Lower lobe of right lung (tissue), 2 donors: ENCODE measurements at regions not wholly inside any gene's neighbourhood (a gene's known extent, or its start where the extent isn't known, plus 50 kb on each side); places are given as distances from the start of the nearest gene placed in this dataset.
"Not testable (repeated sequence)": the region's sequence is repeated elsewhere in the genome, so short reads cannot be mapped to it uniquely, and the experiment has no call there.

ENCODE experiments used
- ATAC-seq, 2 donors: fragments of 200-7000 bp; cut with Tn5 transposase; one replicate each; pipeline ENCODE4 v1.9.1; 2020 to 2022; ENCODE audit warnings: mild to moderate bottlenecking in 2 of 2, moderate library complexity in 2 of 2
- DNase-seq: peaks from one replicate; pipeline ENCODE4 v3.0.0-alpha.2; 2020
- H3K27ac ChIP-seq: fragments of 200-600 bp; one replicate; pipeline ENCODE4 v1.8.0; 2022
- H3K27me3 ChIP-seq: fragments of 200-600 bp; one replicate; pipeline ENCODE4 v1.8.0; 2022; ENCODE audit warnings: low read depth
- H3K36me3 ChIP-seq: fragments of 200-600 bp; one replicate; pipeline ENCODE4 v1.8.0; 2022; ENCODE audit warnings: mild to moderate bottlenecking
- H3K4me1 ChIP-seq: fragments of 200-600 bp; one replicate; pipeline ENCODE4 v1.8.0; 2022
- H3K4me3 ChIP-seq: fragments of 200-600 bp; one replicate; pipeline ENCODE4 v1.8.0; 2022; ENCODE audit warnings: mild to moderate bottlenecking
- H3K9me3 ChIP-seq: fragments of 200-600 bp; one replicate; pipeline ENCODE4 v1.8.0; 2022
- CTCF ChIP-seq: fragments of 200-600 bp; IDR thresholded peaks from one replicate; pipeline ENCODE4 v1.8.0; 2022; ENCODE audit warnings: antibody characterized with exemption, mild to moderate bottlenecking
- intact Hi-C: fragments of 100-400 bp; cut with DNase I; formaldehyde crosslinking; loops from one replicate; pipeline ENCODE4 v1.11.0; 2022
- donor health status: DM: no; HTN: yes; CAD: no; lungs with severe emphysema.

GRCh38 chr2:7648221-7648795, 731.1 kb downstream of the RNF144A start:
- no peak for TF ChIP-seq CTCF
- no peaks in the 10 kb centered on the region for H3K27me3 ChIP-seq
- ATAC-seq (no peak), DNase-seq (no peak)
- H3K27ac ChIP-seq: no peak overlapping the region
- H3K36me3 ChIP-seq: no peaks in the 10 kb centered on the region
- intact Hi-C loops: no loop called here
- H3K9me3 ChIP-seq: no peaks in the 10 kb centered on the region
- no peaks in the 10 kb centered on the region for H3K4me1 ChIP-seq
- H3K4me3 ChIP-seq: no peak overlapping the region

GRCh38 chr2:7649461-7650228, 732.4 kb downstream of the RNF144A start:
- intact Hi-C loops: no loop called here
- Histone ChIP-seq H3K27ac (no peak overlapping the region), H3K27me3 (no peaks in the 10 kb centered on the region), H3K4me1 (no peaks in the 10 kb centered on the region), H3K36me3 (no peaks in the 10 kb centered on the region), H3K4me3 (no peak overlapping the region), H3K9me3 (no peaks in the 10 kb centered on the region)
- no peak for ATAC-seq
- no peak for TF ChIP-seq CTCF
- no peak for DNase-seq

- Histone ChIP-seq H3K4me1 (no peaks in the 10 kb centered on the region), H3K9me3 (no peaks in the 10 kb centered on the region), H3K27me3 (no peaks in the 10 kb centered on the region), H3K27ac (no peak overlapping the region), H3K4me3 (no peak overlapping the region), H3K36me3 (no peaks in the 10 kb centered on the region)
- DNase-seq (no peak), ATAC-seq (no peak)
- TF ChIP-seq CTCF: no peak
- intact Hi-C loops: no loop called here
Measured at GRCh38 chr2:7653617-7654016, 736.4 kb downstream of the RNF144A start.

GRCh38 chr2:7655629-7656028, 738.4 kb downstream of the RNF144A start:
- no peak for ATAC-seq
- intact Hi-C loops: no loop called here
- Histone ChIP-seq H3K27ac (no peak overlapping the region), H3K36me3 (no peaks in the 10 kb centered on the region), H3K9me3 (no peaks in the 10 kb centered on the region), H3K27me3 (no peaks in the 10 kb centered on the region), H3K4me1 (no peaks in the 10 kb centered on the region), H3K4me3 (no peak overlapping the region)
- TF ChIP-seq CTCF: no peak
- DNase-seq: no peak

GRCh38 chr2:7657526-7657925, 740.3 kb downstream of the RNF144A start:
- H3K4me1 ChIP-seq, H3K27ac ChIP-seq, H3K9me3 ChIP-seq, intact Hi-C loops, H3K4me3 ChIP-seq, H3K27me3 ChIP-seq, H3K36me3 ChIP-seq, DNase-seq, ATAC-seq: not testable (repeated sequence)

- no peaks in the 10 kb centered on the region for H3K27me3 ChIP-seq
- intact Hi-C loops: no loop called here
- H3K9me3 ChIP-seq: no peaks in the 10 kb centered on the region
- H3K27ac ChIP-seq: no peak overlapping the region
- no peaks in the 10 kb centered on the region for H3K4me1 ChIP-seq
- no peak for DNase-seq
- no peaks in the 10 kb centered on the region for H3K36me3 ChIP-seq
- no peak overlapping the region for H3K4me3 ChIP-seq
- no peak for ATAC-seq
- TF ChIP-seq CTCF: no peak
Measured at GRCh38 chr2:7658486-7658885, 741.3 kb downstream of the RNF144A start.
